ENCODE measurements at regions not wholly inside any gene's neighbourhood (a gene's known extent, or its start where the extent isn't known, plus 50 kb on each side); places are given as distances from the start of the nearest gene placed in this dataset.
A peak's percentile ranks its signal among the peaks of the same experiment; 100 is the strongest.
"Not testable (repeated sequence)": the region's sequence is repeated elsewhere in the genome, so short reads cannot be mapped to it uniquely, and the experiment has no call there.

- H3K27me3 ChIP-seq (ENCODE audit: control insufficient read depth, insufficient read depth, low read length), result no peaks in the 10 kb centered on the region
- no peak overlapping the region for H3K4me3 ChIP-seq (ENCODE audit: insufficient read depth, low read depth, low read length)
- no peak for DNase-seq
- no peaks in the 10 kb centered on the region for H3K36me3 ChIP-seq (replicated peaks; ENCODE audit: control insufficient read depth, insufficient read depth, low read length)
Measured at GRCh38 chr13:80894917-80895316, 554.0 kb upstream of the SPRY2 start.

DNA sequence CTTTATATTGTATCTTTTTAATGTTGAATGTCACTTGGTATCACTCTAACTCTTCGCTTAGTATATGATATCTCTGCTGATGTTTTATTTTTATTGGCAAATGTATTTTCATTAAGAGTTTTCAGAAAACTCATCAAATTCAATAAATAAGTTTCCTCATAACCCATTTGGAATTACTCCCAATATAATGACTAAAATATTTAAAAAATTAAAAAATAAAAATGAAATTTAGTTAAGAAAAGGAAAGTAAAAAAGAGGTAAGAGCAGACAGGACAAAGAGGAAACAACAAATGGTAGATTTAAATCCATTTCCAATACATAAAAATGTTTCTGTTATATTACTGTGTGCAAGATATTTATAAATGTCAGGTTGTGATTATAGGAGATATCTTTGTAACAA lies 548.9 kb upstream of the SPRY2 start:
- H3K36me3 ChIP-seq (replicated peaks; ENCODE audit: control insufficient read depth, insufficient read depth, low read length), result no peaks in the 10 kb centered on the region
- H3K4me3 ChIP-seq (ENCODE audit: insufficient read depth, low read depth, low read length), result no peak overlapping the region
- no peak for DNase-seq
- no peaks in the 10 kb centered on the region; the same call in 1 of the 2 replicates for H3K27me3 ChIP-seq (ENCODE audit: control insufficient read depth, insufficient read depth, low read length)

GRCh38 chr13:80888390-80888789 lies 547.5 kb upstream of the SPRY2 start:
- Histone ChIP-seq H3K36me3 (replicated peaks; ENCODE audit: control insufficient read depth, insufficient read depth, low read length) (no peaks in the 10 kb centered on the region), H3K4me3 (ENCODE audit: insufficient read depth, low read depth, low read length) (no peak overlapping the region), H3K27me3 (ENCODE audit: control insufficient read depth, insufficient read depth, low read length) (no peaks in the 10 kb centered on the region; the same call in 1 of the 2 replicates)
- DNase-seq, result no peak

GRCh38 chr13:80884056-80884785 lies 543.3 kb upstream of the SPRY2 start:
- Histone ChIP-seq H3K36me3 (replicated peaks; ENCODE audit: control insufficient read depth, insufficient read depth, low read length) (no peaks in the 10 kb centered on the region), H3K27me3 (ENCODE audit: control insufficient read depth, insufficient read depth, low read length) (no peaks in the 10 kb centered on the region; the same call in 1 of the 2 replicates), H3K4me3 (ENCODE audit: insufficient read depth, low read depth, low read length) (no peak overlapping the region)
- DNase-seq, result peak; percentile 7

DNA sequence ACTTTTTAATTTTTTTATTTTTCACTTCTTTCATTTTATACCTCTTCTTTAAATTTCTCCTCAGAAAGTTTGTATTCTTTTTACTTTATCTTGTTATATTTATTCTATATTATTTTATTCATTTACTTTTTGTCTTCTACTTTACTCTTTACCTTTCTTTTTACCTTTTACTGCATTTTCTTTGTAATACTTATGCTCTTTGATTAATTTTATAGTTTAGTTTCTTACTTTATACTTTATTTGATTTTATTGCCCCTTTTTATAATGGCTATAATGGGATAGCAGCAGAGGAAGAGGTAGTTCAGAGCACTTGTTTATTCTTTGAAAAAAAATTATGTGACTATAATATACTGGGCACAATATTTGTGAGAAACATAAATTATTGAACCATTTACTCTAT lies 542.6 kb upstream of the SPRY2 start:
- Histone ChIP-seq H3K27me3 (ENCODE audit: control insufficient read depth, insufficient read depth, low read length) (no peaks in the 10 kb centered on the region; the same call in 1 of the 2 replicates), H3K4me3 (ENCODE audit: insufficient read depth, low read depth, low read length) (no peak overlapping the region), H3K36me3 (replicated peaks; ENCODE audit: control insufficient read depth, insufficient read depth, low read length) (no peaks in the 10 kb centered on the region)
- DNase-seq, result no peak

GRCh38 chr13:80881942-80882445 lies 541.1 kb upstream of the SPRY2 start:
- Histone ChIP-seq H3K36me3 (replicated peaks; ENCODE audit: control insufficient read depth, insufficient read depth, low read length) (no peaks in the 10 kb centered on the region), H3K27me3 (ENCODE audit: control insufficient read depth, insufficient read depth, low read length) (no peaks in the 10 kb centered on the region; the same call in 1 of the 2 replicates), H3K4me3 (ENCODE audit: insufficient read depth, low read depth, low read length) (no peak overlapping the region)
- DNase-seq, result no peak

DNA sequence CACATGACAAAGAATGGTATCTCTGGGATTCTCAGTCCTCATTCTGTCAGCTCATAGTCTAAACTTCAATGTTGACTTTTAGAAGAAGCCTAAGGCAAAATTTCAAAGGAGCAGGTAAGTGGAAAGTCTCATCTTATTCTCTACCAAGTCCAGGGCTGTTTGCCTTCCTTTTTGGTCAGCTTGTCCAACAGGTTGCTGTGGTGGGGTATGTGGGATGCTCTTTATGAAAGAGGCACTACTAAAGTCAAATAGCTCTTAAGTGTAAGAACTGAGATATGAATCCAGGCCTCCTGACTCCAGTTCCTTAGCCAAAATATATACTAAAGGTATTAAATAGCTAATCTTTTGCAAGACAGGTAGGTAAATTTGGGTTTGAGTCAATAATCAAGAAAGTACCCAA lies 540.6 kb upstream of the SPRY2 start:
- Histone ChIP-seq H3K27me3 (ENCODE audit: control insufficient read depth, insufficient read depth, low read length) (no peaks in the 10 kb centered on the region; the same call in 1 of the 2 replicates), H3K36me3 (replicated peaks; ENCODE audit: control insufficient read depth, insufficient read depth, low read length) (no peaks in the 10 kb centered on the region), H3K4me3 (ENCODE audit: insufficient read depth, low read depth, low read length) (no peak overlapping the region)
- DNase-seq, result no peak

GRCh38 chr13:80881034-80881433 lies 540.1 kb upstream of the SPRY2 start:
- no peak for DNase-seq
- no peaks in the 10 kb centered on the region for H3K36me3 ChIP-seq (replicated peaks; ENCODE audit: control insufficient read depth, insufficient read depth, low read length)
- H3K4me3 ChIP-seq (ENCODE audit: insufficient read depth, low read depth, low read length), result no peak overlapping the region
- no peaks in the 10 kb centered on the region; the same call in 1 of the 2 replicates for H3K27me3 ChIP-seq (ENCODE audit: control insufficient read depth, insufficient read depth, low read length)

DNA sequence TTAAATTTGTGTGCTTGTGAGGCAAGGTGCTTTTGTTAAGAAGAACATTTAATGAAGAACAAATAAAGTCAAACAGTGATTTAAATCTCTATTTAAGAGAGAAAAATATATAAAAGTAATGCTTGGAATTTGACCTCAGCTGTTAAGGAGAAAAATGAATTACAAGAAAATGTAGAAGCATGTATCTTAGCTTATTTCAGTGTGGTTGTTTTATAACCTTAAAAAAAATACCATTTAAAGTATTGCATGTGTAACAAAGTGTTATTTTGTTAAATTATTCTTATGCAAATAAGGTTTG lies 537.0 kb upstream of the SPRY2 start:
- Histone ChIP-seq H3K4me3 (ENCODE audit: insufficient read depth, low read depth, low read length) (no peak overlapping the region), H3K27me3 (ENCODE audit: control insufficient read depth, insufficient read depth, low read length) (no peaks in the 10 kb centered on the region; the same call in 1 of the 2 replicates), H3K36me3 (replicated peaks; ENCODE audit: control insufficient read depth, insufficient read depth, low read length) (no peaks in the 10 kb centered on the region)
- no peak for DNase-seq

- H3K27me3 ChIP-seq (ENCODE audit: control insufficient read depth, insufficient read depth, low read length), result no peaks in the 10 kb centered on the region; the same call in 1 of the 2 replicates
- DNase-seq, result no peak
- H3K4me3 ChIP-seq (ENCODE audit: insufficient read depth, low read depth, low read length), result no peak overlapping the region
- H3K36me3 ChIP-seq (replicated peaks; ENCODE audit: control insufficient read depth, insufficient read depth, low read length), result no peaks in the 10 kb centered on the region
Measured at GRCh38 chr13:80877209-80877943, 536.5 kb upstream of the SPRY2 start.

- no peaks in the 10 kb centered on the region for H3K27me3 ChIP-seq (ENCODE audit: control insufficient read depth, insufficient read depth, low read length)
- H3K36me3 ChIP-seq (replicated peaks; ENCODE audit: control insufficient read depth, insufficient read depth, low read length), result no peaks in the 10 kb centered on the region
- no peak for DNase-seq
Measured at GRCh38 chr13:80873589-80873988, 532.7 kb upstream of the SPRY2 start.

GRCh38 chr13:80871971-80872370 lies 531.0 kb upstream of the SPRY2 start:
- H3K27me3 ChIP-seq (ENCODE audit: control insufficient read depth, insufficient read depth, low read length); H3K36me3 ChIP-seq (replicated peaks; ENCODE audit: control insufficient read depth, insufficient read depth, low read length); H3K4me3 ChIP-seq (ENCODE audit: insufficient read depth, low read depth, low read length); DNase-seq: not testable (repeated sequence)

More at GRCh38 chr13:80873589-80873988, 532.7 kb upstream of the SPRY2 start:
- no peak overlapping the region for H3K4me3 ChIP-seq (ENCODE audit: insufficient read depth, low read depth, low read length)

- Histone ChIP-seq H3K27me3 (ENCODE audit: control insufficient read depth, insufficient read depth, low read length) (no peaks in the 10 kb centered on the region), H3K36me3 (replicated peaks; ENCODE audit: control insufficient read depth, insufficient read depth, low read length) (no peaks in the 10 kb centered on the region), H3K4me3 (ENCODE audit: insufficient read depth, low read depth, low read length) (no peak overlapping the region)
- DNase-seq, result no peak
Measured at GRCh38 chr13:80871481-80871880, 530.6 kb upstream of the SPRY2 start.

DNA sequence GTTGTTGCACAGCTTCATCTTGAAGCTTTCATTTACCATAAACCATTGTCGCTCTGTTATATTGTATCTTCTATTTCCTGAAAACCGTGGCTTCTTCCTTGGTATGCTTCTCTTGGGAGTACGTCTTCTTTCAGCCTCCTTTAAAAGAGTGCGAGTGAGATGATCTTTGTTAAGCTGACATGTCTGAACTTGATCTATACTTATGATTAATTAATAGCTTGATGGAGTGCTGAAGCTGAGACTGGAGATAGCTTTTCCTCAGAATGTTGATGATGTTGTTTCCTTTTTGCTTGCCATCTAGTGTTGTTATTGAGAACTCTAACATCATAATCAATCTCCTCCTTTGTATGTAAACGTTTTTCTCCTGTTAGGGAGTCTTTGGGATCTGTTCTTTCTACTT lies 529.3 kb upstream of the SPRY2 start:
- no peak for DNase-seq

GRCh38 chr13:80866921-80867320 lies 526.0 kb upstream of the SPRY2 start:
- no peaks in the 10 kb centered on the region for H3K27me3 ChIP-seq (ENCODE audit: control insufficient read depth, insufficient read depth, low read length)
- no peak overlapping the region for H3K4me3 ChIP-seq (ENCODE audit: insufficient read depth, low read depth, low read length)
- H3K36me3 ChIP-seq (replicated peaks; ENCODE audit: control insufficient read depth, insufficient read depth, low read length), result no peaks in the 10 kb centered on the region
- no peak for DNase-seq

More for the DNA sequence above, 529.3 kb upstream of the SPRY2 start:
- Histone ChIP-seq H3K4me3 (ENCODE audit: insufficient read depth, low read depth, low read length) (no peak overlapping the region), H3K27me3 (ENCODE audit: control insufficient read depth, insufficient read depth, low read length) (no peaks in the 10 kb centered on the region), H3K36me3 (replicated peaks; ENCODE audit: control insufficient read depth, insufficient read depth, low read length) (no peaks in the 10 kb centered on the region)

Measured in H7 (cell line).